GM21576 (cell line): ENCODE measurements at regions not wholly inside any gene's neighbourhood (a gene's known extent, or its start where the extent isn't known, plus 50 kb on each side); places are given as distances from the start of the nearest gene placed in this dataset.
"Not testable (repeated sequence)": the region's sequence is repeated elsewhere in the genome, so short reads cannot be mapped to it uniquely, and the experiment has no call there.

ENCODE experiments used
- ATAC-seq: cut with Tn5 transposase; IDR thresholded peaks from one replicate; pipeline ENCODE4 v1.9.1; 2021; ENCODE audit warnings: mild to moderate bottlenecking, moderate library complexity; ENCODE audit not compliant: unreplicated experiment

DNA sequence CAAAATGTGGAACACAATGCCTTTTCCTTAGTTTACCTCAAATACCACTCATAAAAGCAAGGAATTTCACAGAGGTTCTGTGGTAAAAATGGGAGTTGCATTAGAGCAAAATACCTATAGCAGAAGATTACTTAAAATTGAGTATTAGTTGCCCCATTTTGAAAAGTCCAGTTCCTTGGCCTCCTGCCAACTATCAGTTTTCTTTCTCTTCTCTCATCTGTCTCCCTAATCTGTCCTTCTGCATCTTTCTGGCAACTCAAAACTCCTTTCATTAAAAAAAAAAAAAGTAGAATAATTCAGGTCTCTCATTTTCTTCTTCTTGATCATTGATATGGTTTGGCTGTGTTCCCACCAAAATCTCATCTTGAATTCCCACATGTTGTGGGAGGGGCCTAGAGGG, 127.3 kb downstream of the ATP23 start:
- no peak for ATAC-seq

- ATAC-seq: no peak
Measured at GRCh38 chr12:58069268-58069963, 128.0 kb downstream of the ATP23 start.

DNA sequence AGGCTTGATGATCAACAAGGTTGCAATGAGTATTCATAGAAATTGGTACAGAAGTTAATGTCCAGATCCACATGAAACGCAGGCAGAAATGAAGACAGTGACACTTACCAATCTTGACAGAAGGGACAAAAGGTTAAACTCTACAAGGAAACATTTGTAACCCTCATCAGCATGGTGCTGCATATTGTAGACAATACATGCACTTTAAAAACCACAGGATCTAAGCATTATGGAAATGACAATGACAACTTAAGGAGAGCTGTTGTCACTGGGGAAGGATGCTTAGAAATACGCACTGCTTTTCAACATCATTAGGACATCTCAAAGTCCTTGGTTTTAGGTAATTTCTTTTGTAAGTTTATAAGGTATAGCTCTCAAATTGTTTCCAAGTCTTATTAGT, 130.6 kb downstream of the ATP23 start:
- ATAC-seq: no peak

DNA sequence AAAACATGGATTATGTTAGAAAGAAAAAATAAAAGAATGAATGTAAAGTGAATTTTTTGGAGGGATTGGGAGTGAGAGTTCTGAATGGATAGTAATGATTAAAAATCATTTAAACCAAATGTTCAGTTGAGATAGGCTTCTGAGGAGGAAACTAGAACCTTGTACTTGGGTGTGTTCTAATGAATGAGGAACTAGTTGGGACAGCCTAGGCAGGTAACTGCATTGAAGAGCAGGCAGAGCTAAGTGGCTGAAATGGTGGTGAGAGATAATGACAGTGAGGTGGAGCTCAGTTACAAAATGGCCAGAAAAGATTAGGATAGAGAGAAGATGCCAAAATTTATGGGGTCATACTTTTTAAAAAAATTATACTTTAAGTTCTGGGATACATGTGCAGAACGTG, 132.9 kb downstream of the ATP23 start:
- ATAC-seq: no peak

DNA sequence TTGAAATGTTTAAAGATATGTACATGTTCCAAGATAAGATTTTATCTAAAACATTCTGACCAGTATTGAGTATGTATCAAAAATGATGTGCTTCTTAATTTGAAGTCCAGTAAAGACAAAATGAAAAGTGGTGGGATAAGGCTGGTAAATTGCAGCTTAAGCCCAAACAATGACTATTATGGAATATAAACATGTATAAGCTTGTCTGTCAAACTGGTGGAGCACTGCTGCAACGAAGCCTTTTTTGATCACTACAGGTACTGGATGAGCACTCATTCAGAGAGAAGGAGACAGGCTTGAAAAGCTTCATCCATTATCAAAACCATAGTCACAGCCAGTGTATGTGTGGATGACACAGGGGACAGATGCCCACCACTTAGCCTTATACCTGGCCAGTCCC, 138.4 kb downstream of the ATP23 start:
- no peak for ATAC-seq

- no peak for ATAC-seq
Measured at GRCh38 chr12:58081488-58081887, 140.1 kb downstream of the ATP23 start.

- no peak for ATAC-seq
Measured at GRCh38 chr12:58082996-58083395, 141.6 kb downstream of the ATP23 start.

- ATAC-seq: no peak
Measured at GRCh38 chr12:58086006-58086405, 144.6 kb downstream of the ATP23 start.

GRCh38 chr12:58086930-58087329, 145.6 kb downstream of the ATP23 start:
- ATAC-seq: no peak

DNA sequence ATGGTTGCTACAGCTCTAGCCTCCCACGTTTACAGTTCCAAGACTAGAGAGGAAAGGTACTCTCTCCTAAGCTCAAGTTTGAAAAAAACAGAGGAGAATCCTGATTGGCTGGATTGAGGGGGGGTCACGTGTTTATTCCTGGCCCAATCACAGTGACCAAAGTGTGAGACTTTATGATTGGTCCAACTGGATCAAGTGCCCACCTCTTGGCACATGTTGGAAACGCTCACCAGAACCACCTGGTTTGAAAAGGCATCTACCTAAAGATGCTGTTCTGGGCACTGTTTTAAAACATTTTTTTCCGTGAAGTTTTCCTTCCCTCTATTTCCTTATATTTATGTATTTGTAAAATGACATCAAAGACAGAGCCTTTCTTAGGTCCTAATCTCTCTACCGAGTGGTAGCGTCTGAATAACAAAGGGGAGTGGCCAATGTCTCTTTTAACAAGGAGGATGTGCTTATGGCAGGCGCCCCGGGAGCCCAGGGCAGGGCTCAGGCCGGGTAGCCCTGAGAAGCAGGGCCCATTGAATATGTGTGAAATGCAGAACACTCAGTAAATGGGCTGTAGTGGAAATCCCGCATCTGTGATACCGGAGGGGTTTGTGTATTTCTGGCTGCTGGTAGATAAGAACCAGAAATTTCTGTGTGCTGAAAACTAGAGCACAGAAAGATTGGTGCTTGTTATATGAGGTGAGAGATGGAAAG, 146.2 kb downstream of the ATP23 start:
- ATAC-seq: no peak

DNA sequence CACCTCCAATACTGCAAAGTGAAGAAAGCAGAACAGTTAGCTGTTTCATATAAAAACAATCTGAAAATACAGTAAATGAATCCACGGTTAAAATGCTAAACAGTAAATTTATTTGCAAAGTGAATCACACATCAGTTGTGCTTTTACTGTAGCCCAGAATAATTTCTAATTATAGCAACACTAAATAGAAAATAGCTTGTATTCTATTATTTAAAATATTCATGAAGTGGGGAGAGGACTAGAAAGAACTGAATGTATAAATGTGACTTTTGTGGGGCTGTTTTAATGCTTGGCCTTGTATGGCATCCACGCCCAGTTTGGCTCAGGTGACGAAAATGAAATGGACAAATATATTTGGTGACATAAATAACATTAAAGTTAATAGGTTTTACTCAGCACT, 148.2 kb downstream of the ATP23 start:
- ATAC-seq: no peak

- no peak for ATAC-seq
Measured at GRCh38 chr12:58090685-58091084, 149.3 kb downstream of the ATP23 start.

DNA sequence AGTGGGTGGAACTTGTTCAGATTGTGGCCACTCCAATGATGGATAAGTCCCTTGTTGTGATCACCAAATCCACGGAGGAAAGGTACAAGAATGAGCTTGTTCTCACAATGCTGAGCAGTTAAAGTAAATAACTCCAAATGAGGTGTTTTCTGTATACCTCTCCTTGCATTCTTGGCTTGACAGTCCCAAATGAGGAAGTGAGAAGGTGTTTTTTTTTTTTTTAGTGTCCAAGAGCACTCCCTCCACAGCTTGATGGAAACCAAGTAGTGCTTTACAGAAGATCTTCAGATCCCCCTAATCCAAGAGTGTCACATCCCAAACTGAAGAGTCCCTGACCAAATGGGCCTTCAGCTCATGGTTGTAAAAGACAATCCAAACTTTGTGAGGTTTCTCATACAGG, 153.6 kb downstream of the ATP23 start:
- no peak for ATAC-seq

DNA sequence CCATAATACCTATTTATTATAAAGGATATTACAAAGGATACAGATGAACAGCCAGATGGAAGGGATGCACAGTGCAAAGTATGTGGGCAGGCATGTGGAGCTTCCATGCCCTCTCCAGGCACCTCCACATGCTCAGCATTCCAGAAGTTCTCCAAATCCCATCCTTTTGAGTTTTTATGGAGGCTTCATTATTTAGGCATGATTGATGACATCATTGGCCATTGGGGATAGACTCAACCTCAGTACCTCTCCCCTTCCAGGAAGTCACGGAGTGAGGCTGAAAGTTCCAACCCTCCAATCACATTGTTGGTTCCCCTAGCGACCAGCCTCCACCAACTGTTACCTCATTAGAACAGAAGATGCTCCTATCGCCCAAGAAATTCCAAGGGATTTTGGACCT, 156.4 kb downstream of the ATP23 start:
- no peak for ATAC-seq

GRCh38 chr12:58099476-58099875, 158.1 kb downstream of the ATP23 start:
- ATAC-seq: no peak

DNA sequence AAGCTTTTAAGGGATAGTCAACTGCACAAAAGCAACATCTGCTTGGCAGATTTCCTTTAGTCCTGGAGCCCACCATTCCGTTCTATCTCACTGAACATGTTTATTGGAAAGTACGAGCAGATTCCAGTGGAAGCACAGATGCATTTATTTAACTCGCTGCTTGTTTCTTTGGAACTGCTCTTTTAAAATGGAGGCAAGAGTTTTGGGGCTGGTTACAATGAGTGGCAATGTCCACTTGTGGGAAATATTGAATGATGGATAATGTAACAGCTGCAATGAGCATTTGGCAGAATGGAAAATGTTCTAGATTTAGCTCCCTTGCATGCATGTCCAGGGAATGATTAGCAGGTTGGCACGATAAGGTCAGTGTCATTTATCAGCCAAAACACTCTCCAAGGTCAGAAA, 163.0 kb downstream of the ATP23 start:
- ATAC-seq: no peak

GRCh38 chr12:58105225-58106119, 164.1 kb downstream of the ATP23 start:
- no peak for ATAC-seq

GRCh38 chr12:58106195-58106594, 164.8 kb downstream of the ATP23 start:
- ATAC-seq: no peak

DNA sequence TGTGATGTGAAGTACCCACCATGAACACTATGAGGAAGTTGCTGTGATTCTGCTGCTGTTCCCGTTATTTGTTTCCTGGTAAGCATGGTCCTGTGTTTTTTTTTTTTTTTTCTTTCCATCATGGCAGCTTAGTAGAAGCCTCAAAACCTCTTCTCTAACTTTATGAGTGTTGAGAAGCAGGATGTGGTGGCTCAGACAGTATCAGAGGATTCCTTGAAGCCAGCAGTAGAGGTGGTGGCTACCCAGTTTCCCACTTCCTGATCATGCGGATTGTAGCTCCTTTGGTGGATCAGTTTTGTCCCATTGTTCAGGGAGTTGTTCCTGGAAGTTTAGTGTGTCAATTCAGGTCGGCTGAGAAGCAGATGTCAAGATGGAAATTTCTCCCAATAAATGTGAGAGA, 175.8 kb downstream of the ATP23 start:
- ATAC-seq: no peak

DNA sequence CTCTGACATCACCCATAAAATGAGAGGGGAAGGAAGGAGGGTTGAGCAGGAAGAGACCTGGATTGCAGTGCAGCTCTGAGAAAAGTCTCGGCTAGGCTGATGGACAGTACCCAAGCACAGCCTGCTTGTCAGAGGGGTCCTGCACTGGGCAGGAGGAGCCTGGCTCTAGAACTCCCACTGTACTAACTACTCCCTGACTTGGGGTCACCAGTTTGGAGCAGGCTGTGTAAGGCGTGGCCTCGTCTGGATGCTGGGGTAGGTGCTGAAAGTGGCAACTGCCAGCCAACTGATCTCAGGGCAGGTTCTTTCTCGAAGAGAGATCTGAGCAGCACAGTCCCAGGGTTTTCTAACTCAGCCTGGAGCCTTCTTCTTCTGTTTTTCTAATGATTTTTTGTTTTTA, 176.3 kb downstream of the ATP23 start:
- ATAC-seq: no peak

DNA sequence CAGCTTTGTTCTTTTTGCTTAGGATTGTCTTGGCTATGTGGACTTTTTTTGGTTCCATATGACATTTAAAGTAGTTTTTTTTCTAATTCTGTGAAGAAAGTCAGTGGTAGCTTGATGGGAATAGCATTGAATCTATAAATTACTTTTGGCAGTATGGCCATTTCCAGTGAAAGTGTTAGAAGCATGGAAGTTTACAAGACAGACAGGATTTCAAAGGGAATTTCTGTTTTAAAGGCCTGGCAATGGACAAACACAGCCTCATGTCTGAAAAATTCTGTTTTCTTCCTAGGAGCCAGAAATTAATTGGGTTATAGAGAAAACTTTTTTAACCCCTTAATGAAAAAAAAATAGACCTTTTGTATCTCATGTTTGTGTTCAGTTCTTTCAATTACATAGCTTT, 184.4 kb downstream of the ATP23 start:
- ATAC-seq: not testable (repeated sequence)
